ENCODE measurements at regions not wholly inside any gene's neighbourhood (a gene's known extent, or its start where the extent isn't known, plus 50 kb on each side); places are given as distances from the start of the nearest gene placed in this dataset.

- DNase-seq (ENCODE audit: low read depth): no peak
Measured at GRCh38 chr5:67266654-67267350, 70.2 kb upstream of the CD180 start.

GRCh38 chr5:67265951-67266350 lies 69.4 kb upstream of the CD180 start:
- no peak for DNase-seq (ENCODE audit: low read depth)

- DNase-seq (ENCODE audit: low read depth): no peak
Measured at GRCh38 chr5:67263656-67264408, 67.2 kb upstream of the CD180 start.

GRCh38 chr5:67262956-67263355 lies 66.4 kb upstream of the CD180 start:
- DNase-seq (ENCODE audit: low read depth): no peak

GRCh38 chr5:67262206-67262605 lies 65.6 kb upstream of the CD180 start:
- DNase-seq (ENCODE audit: low read depth): no peak

- DNase-seq (ENCODE audit: low read depth): no peak
Measured at GRCh38 chr5:67259548-67260215, 63.1 kb upstream of the CD180 start.

GRCh38 chr5:67257500-67257899 lies 60.9 kb upstream of the CD180 start:
- no peak for DNase-seq (ENCODE audit: low read depth)

GRCh38 chr5:67257077-67257476 lies 60.5 kb upstream of the CD180 start:
- no peak for DNase-seq (ENCODE audit: low read depth)

GRCh38 chr5:67255881-67256280 lies 59.3 kb upstream of the CD180 start:
- no peak for DNase-seq (ENCODE audit: low read depth)

- no peak for DNase-seq (ENCODE audit: low read depth)
Measured at GRCh38 chr5:67253911-67254310, 57.3 kb upstream of the CD180 start.

- DNase-seq (ENCODE audit: low read depth): no peak
Measured at GRCh38 chr5:67249590-67249895, 52.9 kb upstream of the CD180 start.

GRCh38 chr5:67248703-67249589 lies 52.3 kb upstream of the CD180 start:
- no peak for DNase-seq (ENCODE audit: low read depth)

- no peak for DNase-seq (ENCODE audit: low read depth)
Measured at GRCh38 chr5:67246546-67247268, 50.1 kb upstream of the CD180 start.
